A549 (cell line): ENCODE measurements at regions not wholly inside any gene's neighbourhood (a gene's known extent, or its start where the extent isn't known, plus 50 kb on each side); places are given as distances from the start of the nearest gene placed in this dataset.

Experiments
- ATAC-seq, 2 experiments: fragments of 200-7000 bp in 1 of 2; fragments of >200 bp in 1 of 2; cut with Nextera tagmentation in 1 of 2; cut with Tn5 transposase in 1 of 2; 3 replicates each; pipeline versions ENCODE4 v1.8.0 to v1.9.1; 2018 to 2020; ENCODE audit warnings: mild to moderate bottlenecking in 1 of 2, moderate library complexity in 1 of 2
- CTCF ChIA-PET: fragments of 300-600 bp; sonication (Branson Sonifier 250); formaldehyde crosslinking; extraction: SDS; loops from one replicate; lab custom pipeline; 2021; ENCODE audit warnings: antibody characterized with exemption, inconsistent platforms; lab: Yijun Ruan, JAX
- POLR2A ChIA-PET: fragments of 350-600 bp; formaldehyde crosslinking; extraction: SDS; loops from one replicate; lab custom pipeline; 2021; ENCODE audit warnings: antibody characterized with exemption, inconsistent platforms; lab: Yijun Ruan, JAX
- DNase-seq, 2 experiments: peaks; one replicate each; pipeline versions ENCODE4 v3.0.0 to v3.0.0-alpha.2; 2011 to 2016; ENCODE audit warnings: low read depth in 1 of 2, low spot score in 1 of 2
- FAIRE-seq: peaks from 2 replicates; lab custom pipeline; 2011; peaks lifted over from hg19 to GRCh38; lab: Jason Lieb, UNC
- H3K27ac ChIP-seq, 2 experiments: fragments of >200 bp; sonication (Bioruptor Twin); formaldehyde crosslinking; 3 replicates each; pipeline ENCODE4 v1.5.1; 2016 to 2017
- H3K4me1 ChIP-seq: fragments of >200 bp; sonication (Bioruptor Twin); formaldehyde crosslinking; 3 replicates; pipeline ENCODE4 v1.6.1; 2016
- H3K4me2 ChIP-seq: fragments of >200 bp; sonication (Bioruptor Twin); formaldehyde crosslinking; 3 replicates; pipeline ENCODE4 v1.6.1; 2016
- H3K4me3 ChIP-seq: fragments of >200 bp; sonication (Bioruptor Twin); formaldehyde crosslinking; 3 replicates; pipeline ENCODE4 v1.5.1; 2016
- H3K9me3 ChIP-seq: fragments of >200 bp; sonication (Bioruptor Twin); formaldehyde crosslinking; 3 replicates; pipeline ENCODE4 v1.6.1; 2016
- BHLHE40 ChIP-seq: IDR thresholded peaks from 2 replicates; pipeline ENCODE4 v1.6.1; 2012; ENCODE audit warnings: low read depth, low read length, inconsistent platforms
- CBX8 ChIP-seq: fragments of 200-600 bp; sonication (generic); IDR thresholded peaks from 2 replicates; pipeline ENCODE4 v1.6.1; 2016
- CEBPB ChIP-seq, 2 experiments: fragments of >200 bp in 1 of 2; sonication (Bioruptor Twin) in 1 of 2; formaldehyde crosslinking in 1 of 2; IDR thresholded peaks; 2 replicates each; pipeline ENCODE4 v1.6.1; 2012 to 2016
- E2F6 ChIP-seq: IDR thresholded peaks from 2 replicates; pipeline ENCODE4 v1.6.1; 2012; ENCODE audit warnings: low read depth, borderline replicate concordance
- EHMT2 ChIP-seq: fragments of 200-600 bp; sonication (generic); IDR thresholded peaks from 2 replicates; pipeline ENCODE4 v1.6.1; 2016; ENCODE audit warnings: antibody characterized with exemption, low read depth, mild to moderate bottlenecking, moderate library complexity
- FOSL2 ChIP-seq, 2 experiments: fragments of 450-650 bp in 1 of 2; fragments of >200 bp in 1 of 2; sonication (Bioruptor Twin) in 1 of 2; formaldehyde crosslinking; IDR thresholded peaks; 2 replicates each; pipeline versions ENCODE4 v1.5.0 to v1.6.1; 2016 to 2020; ENCODE audit warnings: mild to moderate bottlenecking in 1 of 2, moderate library complexity in 1 of 2
- GATA3 ChIP-seq: IDR thresholded peaks from 2 replicates; pipeline ENCODE4 v1.6.1; 2012; ENCODE audit warnings: borderline replicate concordance
- HDAC2 ChIP-seq: fragments of 200-600 bp; sonication (generic); IDR thresholded peaks from 2 replicates; pipeline ENCODE4 v1.6.1; 2016
- HEYL ChIP-seq: fragments of 250-450 bp; sonication (Bioruptor Pico); IDR thresholded peaks from 2 replicates; pipeline ENCODE4 v1.8.0; 2021; ENCODE audit warnings: mild to moderate bottlenecking, moderate library complexity
- HMGXB4 ChIP-seq: fragments of 250-450 bp; sonication (Bioruptor Pico); IDR thresholded peaks from 2 replicates; pipeline ENCODE4 v1.5.0; 2021; ENCODE audit warnings: mild to moderate bottlenecking, moderate library complexity, borderline replicate concordance
- HOXB5 ChIP-seq: fragments of 250-450 bp; sonication (Bioruptor Pico); IDR thresholded peaks from 2 replicates; pipeline ENCODE4 v1.5.0; 2020; ENCODE audit warnings: mild to moderate bottlenecking, moderate library complexity
- JUN ChIP-seq, 2 experiments: fragments of >200 bp; sonication (Bioruptor Twin); formaldehyde crosslinking; IDR thresholded peaks; 2 replicates in 1 of 2; 3 replicates in 1 of 2; pipeline ENCODE4 v1.6.1; 2016 to 2017
- JUNB ChIP-seq: fragments of >200 bp; sonication (Bioruptor Twin); formaldehyde crosslinking; IDR thresholded peaks from 2 replicates; pipeline ENCODE4 v1.6.1; 2016
- KDM1A ChIP-seq: fragments of 200-600 bp; sonication (generic); IDR thresholded peaks from 2 replicates; pipeline ENCODE4 v1.6.1; 2016; ENCODE audit warnings: low read depth, mild to moderate bottlenecking
- MAX ChIP-seq: IDR thresholded peaks from 2 replicates; pipeline ENCODE4 v1.6.1; 2012
- MAZ ChIP-seq: fragments of 150-350 bp; IDR thresholded peaks from 2 replicates; pipeline ENCODE4 v1.6.1; 2014; ENCODE audit warnings: antibody characterized with exemption, low read depth, low read length, borderline replicate concordance
- NFE2L2 ChIP-seq: fragments of 150-350 bp; conservative IDR thresholded peaks from 2 replicates; pipeline ENCODE4 v1.6.1; 2014; ENCODE audit warnings: low read length
- NPAS2 ChIP-seq: fragments of 250-450 bp; sonication (Bioruptor Pico); IDR thresholded peaks from 2 replicates; pipeline ENCODE4 v1.8.0; 2022; ENCODE audit warnings: mild to moderate bottlenecking, moderate library complexity, borderline replicate concordance
- NR3C1 ChIP-seq: fragments of >200 bp; sonication (Bioruptor Twin); formaldehyde crosslinking; IDR thresholded peaks from 3 replicates; pipeline ENCODE4 v1.6.1; 2017
- POLR2AphosphoS2 ChIP-seq: conservative IDR thresholded peaks from 2 replicates; pipeline ENCODE4 v1.6.1; 2012; ENCODE audit warnings: low read length, improper control_type of control experiment, inconsistent platforms
- RAD21 ChIP-seq, 2 experiments: fragments of >200 bp in 1 of 2; sonication (Bioruptor Twin) in 1 of 2; formaldehyde crosslinking in 1 of 2; IDR thresholded peaks in 1 of 2; conservative IDR thresholded peaks in 1 of 2; 2 replicates in 1 of 2; 3 replicates in 1 of 2; pipeline ENCODE4 v1.6.1; 2012 to 2018; ENCODE audit warnings: inconsistent platforms in 1 of 2
- RCOR1 ChIP-seq: fragments of 150-350 bp; IDR thresholded peaks from 2 replicates; pipeline ENCODE4 v1.6.1; 2014; ENCODE audit warnings: antibody characterized with exemption, low read length, low read depth
- RNF2 ChIP-seq: fragments of 200-600 bp; sonication (generic); IDR thresholded peaks from 2 replicates; pipeline ENCODE4 v1.6.1; 2016; ENCODE audit warnings: low read depth, mild to moderate bottlenecking, antibody characterized with exemption, moderate library complexity, borderline replicate concordance
- SMC3 ChIP-seq: fragments of >200 bp; sonication (Bioruptor Twin); formaldehyde crosslinking; IDR thresholded peaks from 3 replicates; pipeline ENCODE4 v1.6.1; 2018; ENCODE audit warnings: inconsistent platforms
- SREBF2 ChIP-seq: fragments of 450-650 bp; IDR thresholded peaks from 2 replicates; pipeline ENCODE4 v1.6.1; 2014; ENCODE audit warnings: mild to moderate bottlenecking, moderate library complexity
- ZC3H11A ChIP-seq: fragments of 450-650 bp; IDR thresholded peaks from 2 replicates; pipeline ENCODE4 v1.6.1; 2014; ENCODE audit warnings: antibody characterized with exemption, mild to moderate bottlenecking
- ZNF302 ChIP-seq: fragments of 250-450 bp; sonication (Bioruptor Pico); IDR thresholded peaks from 2 replicates; pipeline ENCODE4 v1.9.0; 2021; ENCODE audit warnings: inconsistent platforms, mild to moderate bottlenecking, moderate library complexity
- WGBS: methylation state at CpG from one replicate; pipeline ENCODE4 v1.1.6; 2017; ENCODE audit errors: missing lambda C conversion rate; 5-methylcytosine and 5-hydroxymethylcytosine counted together

- POLR2A ChIA-PET: no interaction called here
- no peak for ATAC-seq
Measured at GRCh38 chr6:3905945-3906845, 57.0 kb downstream of the FAM50B start.

GRCh38 chr6:3906846-3907151 lies 57.6 kb downstream of the FAM50B start:
- no peak for FAIRE-seq

More at GRCh38 chr6:3905945-3906845, 57.0 kb downstream of the FAM50B start:
- TF ChIP-seq CBX8 (no peak), NFE2L2 (no peak), JUN (IDR thresholded peaks at IDR 0.05) (no peak), HDAC2 (no peak)
- Histone ChIP-seq H3K4me3 (no peak overlapping the region), H3K4me1 (peaks cover 16% of the 10 kb centered on the region), H3K9me3 (no peaks in the 10 kb centered on the region), H3K4me2 (no peak overlapping the region), H3K27ac (peak overlapping the region in 1 of 2 experiments; percentile 23; a peak in 1 of 6 replicates)
- 90% methylated on average over 23 of the region's 26 CpGs for WGBS
- CTCF ChIA-PET: interaction anchor here (1.2 to 2.3 kb wide), 4 partner anchors 12 to 163 kb away, joined by 4 to 7 read pairs (median 4); partner anchors contain the start of gene FAM50B
- no peak for DNase-seq
- FAIRE-seq: no peak

GRCh38 chr6:3908223-3908622 lies 59.0 kb downstream of the FAM50B start:
- POLR2A ChIA-PET: no interaction called here
- H3K4me2 ChIP-seq: no peak overlapping the region
- no peak overlapping the region; a peak in 1 of 6 replicates for H3K27ac ChIP-seq
- ATAC-seq: no peak
- H3K9me3 ChIP-seq: no peaks in the 10 kb centered on the region
- TF ChIP-seq NPAS2 (CRISPR knock-in tag) (no peak), MAZ (no peak), RCOR1 (no peak), GATA3 (no peak), BHLHE40 (no peak), CEBPB (IDR thresholded peaks at IDR 0.05) (no peak)
- TF ChIP-seq, all 56 proteins: peak for 0
- CTCF ChIA-PET: interaction anchor here (1.7 to 7.5 kb wide), 5 partner anchors 22 to 165 kb away, joined by 3 to 55 read pairs (median 5); partner anchors contain the start of gene FAM50B
- no peak overlapping the region for H3K4me3 ChIP-seq
- 90% methylated on average over 10 of the region's 10 CpGs for WGBS
- DNase-seq: no peak
- peaks cover 31% of the 10 kb centered on the region for H3K4me1 ChIP-seq
- no peak for FAIRE-seq

More at GRCh38 chr6:3906846-3907151, 57.6 kb downstream of the FAM50B start:
- TF ChIP-seq RAD21 (conservative IDR thresholded peaks at IDR 0.05 in 1 of 2, IDR thresholded peaks at IDR 0.05 in 1 of 2): no peak
- TF ChIP-seq HEYL: no peak
- TF ChIP-seq MAX: no peak
- no peak for TF ChIP-seq SMC3
- TF ChIP-seq CEBPB (IDR thresholded peaks at IDR 0.05): no peak
- no peak for TF ChIP-seq NR3C1
- TF ChIP-seq KDM1A: no peak
- TF ChIP-seq GATA3: no peak
- no peak for TF ChIP-seq HMGXB4
- no peak for TF ChIP-seq POLR2AphosphoS2
- ChIA-PET CTCF (interaction anchor here (1.2 to 2.3 kb wide), 4 partner anchors 12 to 164 kb away, joined by 4 to 7 read pairs (median 4); partner anchors contain the start of gene FAM50B), POLR2A (no interaction called here)
- 89% methylated on average over 2 of the region's 2 CpGs for WGBS
- Histone ChIP-seq H3K4me3 (no peak overlapping the region), H3K9me3 (no peaks in the 10 kb centered on the region), H3K4me1 (peaks cover 22% of the 10 kb centered on the region), H3K27ac (0 out of 6 replicates have a peak overlapping the region, but pooled peaks of 1 of the 2 experiments have one; percentile 23), H3K4me2 (no peak overlapping the region)
- ATAC-seq (no peak), DNase-seq (no peak)

- POLR2A ChIA-PET: no interaction called here
- H3K9me3 ChIP-seq: no peaks in the 10 kb centered on the region
- H3K4me3 ChIP-seq: no peak overlapping the region
- peak overlapping the region in 1 of 2 experiments; percentile 83; a peak in 2 of 6 replicates for H3K27ac ChIP-seq
- DNase-seq: no peak
- 81% methylated on average over 4 of the region's 6 CpGs for WGBS
- no peak for ATAC-seq
- FAIRE-seq: no peak
- peaks cover 34% of the 10 kb centered on the region for H3K4me1 ChIP-seq
- H3K4me2 ChIP-seq: no peak overlapping the region
- CTCF ChIA-PET: interaction anchor here (1.7 to 7.5 kb wide), 4 partner anchors 23 to 59 kb away, joined by 3 to 55 read pairs (median 28); partner anchors contain the start of gene FAM50B
- TF ChIP-seq FOSL2 (IDR thresholded peaks at IDR 0.05) (no peak), FOSL2 (CRISPR knock-in tag; IDR thresholded peaks at IDR 0.05) (no peak), JUN (IDR thresholded peaks at IDR 0.05) (no peak), JUNB (no peak), E2F6 (no peak), MAX (no peak), ZC3H11A (no peak), RNF2 (no peak), CBX8 (no peak), HOXB5 (CRISPR knock-in tag) (no peak), ZNF302 (no peak), SREBF2 (no peak), EHMT2 (no peak)
Measured at GRCh38 chr6:3908961-3909360, 59.8 kb downstream of the FAM50B start.
